Sigmoid colon (tissue), 6 donors: ENCODE measurements at regions not wholly inside any gene's neighbourhood (a gene's known extent, or its start where the extent isn't known, plus 50 kb on each side); places are given as distances from the start of the nearest gene placed in this dataset.

ENCODE experiments used
- DNase-seq: peaks from one replicate; pipeline ENCODE4 v3.0.0-alpha.2; 2019
- H3K27ac ChIP-seq, 4 donors: fragments of 200-600 bp; sonication (generic); one replicate each; pipeline ENCODE4 v1.5.1; 2016 to 2019; ENCODE audit warnings: mild to moderate bottlenecking in 1 of 4
- H3K27me3 ChIP-seq, 3 donors: fragments of 200-600 bp; sonication (generic); one replicate each; pipeline ENCODE4 v1.5.1; 2019; ENCODE audit warnings: mild to moderate bottlenecking in 1 of 3
- H3K36me3 ChIP-seq, 4 donors: fragments of 200-600 bp; sonication (generic); one replicate each; pipeline ENCODE4 v1.5.1; 2016 to 2019
- H3K4me1 ChIP-seq, 4 donors: fragments of 200-600 bp; sonication (generic); one replicate each; pipeline ENCODE4 v1.5.1; 2017 to 2019
- H3K4me3 ChIP-seq, 4 donors: fragments of 200-600 bp; sonication (generic); one replicate each; pipeline ENCODE4 v1.5.1; 2017 to 2019; ENCODE audit warnings: mild to moderate bottlenecking in 2 of 4, moderate library complexity in 1 of 4
- H3K9me3 ChIP-seq, 4 donors: fragments of 200-600 bp in 3 of 4; sonication (generic) in 3 of 4; one replicate each; pipeline versions ENCODE4 v1.5.1 to v1.6.1; 2013 to 2019
- EP300 ChIP-seq, 4 donors: sonication (generic); formaldehyde crosslinking; IDR thresholded peaks; one replicate each; pipeline ENCODE4 v1.6.1; 2017; ENCODE audit warnings: antibody characterized with exemption in 4 of 4
- POLR2A ChIP-seq, 2 donors: fragments of 450-650 bp; IDR thresholded peaks; one replicate each; pipeline ENCODE4 v1.6.1; 2016; ENCODE audit warnings: antibody characterized with exemption in 2 of 2, mild to moderate bottlenecking in 2 of 2, moderate library complexity in 2 of 2
- POLR2AphosphoS5 ChIP-seq, 4 donors: sonication (generic); formaldehyde crosslinking; IDR thresholded peaks; one replicate each; pipeline ENCODE4 v1.6.1; 2017; ENCODE audit warnings: antibody characterized with exemption in 4 of 4
- WGBS, 2 donors: extraction: QIAGEN DNeasy Blood & Tissue Kit; methylation state at CpG; one replicate each; pipeline ENCODE4 v1.1.7; 2013; 5-methylcytosine and 5-hydroxymethylcytosine counted together
- intact Hi-C: fragments of 100-400 bp; cut with DNase I; formaldehyde crosslinking; loops from one replicate; pipeline ENCODE4 v1.15.1; 2023
- small RNA-seq, 3 donors: library from RNA; depleted of rRNA; stranded (forward); fragments of <200 nt; gene quantifications; one replicate each; pipeline ENCODE3, GENCODE V24; 2016
- TF ChIP-seq, protein P1 (sequence below), 4 experiments: fragments of 450-650 bp in 3 of 4; fragments of 200-600 bp in 1 of 4; IDR thresholded peaks; one replicate each; pipeline ENCODE4 v1.5.1; 2016 to 2019; ENCODE audit warnings: antibody characterized with exemption in 4 of 4, mild to moderate bottlenecking in 3 of 4, moderate library complexity in 2 of 4
- donor health status: healthy with polysubstance abuse.
- donor health status: healthy.

DNA sequence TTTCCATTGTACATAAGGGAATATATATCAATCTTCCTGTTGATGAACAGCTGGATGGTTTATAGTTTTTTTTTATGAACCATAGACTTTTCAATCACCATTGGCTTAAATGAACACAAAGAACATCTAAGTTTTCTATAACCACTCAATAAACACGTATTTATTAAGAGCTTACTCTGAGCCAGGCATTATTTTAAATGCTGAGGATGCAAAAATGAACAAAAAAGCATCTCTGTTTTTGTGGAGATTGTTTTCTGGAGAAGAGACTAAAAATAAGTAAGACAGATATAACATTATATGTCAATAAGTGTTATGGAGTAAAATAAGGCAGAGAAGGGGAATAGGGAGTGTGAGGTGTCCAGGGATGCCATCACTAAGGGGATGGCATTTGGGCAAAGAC lies 52.1 kb upstream of the SLC24A2 start:
- no peak for DNase-seq
- Histone ChIP-seq H3K4me3 (no peak overlapping the region), H3K27me3 (no peaks in the 10 kb centered on the region), H3K36me3 (no peaks in the 10 kb centered on the region), H3K4me1 (no peaks in the 10 kb centered on the region), H3K9me3 (no peaks in the 10 kb centered on the region), H3K27ac (no peak overlapping the region)
- WGBS, 2 donors, result 15 to 63% methylated on average over 1 of the region's 1 CpG
- intact Hi-C loops, result no loop called here
- TF ChIP-seq, protein P1, sequence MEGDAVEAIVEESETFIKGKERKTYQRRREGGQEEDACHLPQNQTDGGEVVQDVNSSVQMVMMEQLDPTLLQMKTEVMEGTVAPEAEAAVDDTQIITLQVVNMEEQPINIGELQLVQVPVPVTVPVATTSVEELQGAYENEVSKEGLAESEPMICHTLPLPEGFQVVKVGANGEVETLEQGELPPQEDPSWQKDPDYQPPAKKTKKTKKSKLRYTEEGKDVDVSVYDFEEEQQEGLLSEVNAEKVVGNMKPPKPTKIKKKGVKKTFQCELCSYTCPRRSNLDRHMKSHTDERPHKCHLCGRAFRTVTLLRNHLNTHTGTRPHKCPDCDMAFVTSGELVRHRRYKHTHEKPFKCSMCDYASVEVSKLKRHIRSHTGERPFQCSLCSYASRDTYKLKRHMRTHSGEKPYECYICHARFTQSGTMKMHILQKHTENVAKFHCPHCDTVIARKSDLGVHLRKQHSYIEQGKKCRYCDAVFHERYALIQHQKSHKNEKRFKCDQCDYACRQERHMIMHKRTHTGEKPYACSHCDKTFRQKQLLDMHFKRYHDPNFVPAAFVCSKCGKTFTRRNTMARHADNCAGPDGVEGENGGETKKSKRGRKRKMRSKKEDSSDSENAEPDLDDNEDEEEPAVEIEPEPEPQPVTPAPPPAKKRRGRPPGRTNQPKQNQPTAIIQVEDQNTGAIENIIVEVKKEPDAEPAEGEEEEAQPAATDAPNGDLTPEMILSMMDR (IDR thresholded peaks at IDR 0.05), result no peak
- TF ChIP-seq POLR2AphosphoS5 (IDR thresholded peaks at IDR 0.05), result no peak
- no peak for TF ChIP-seq EP300 (IDR thresholded peaks at IDR 0.05)
- no peak for TF ChIP-seq POLR2A (IDR thresholded peaks at IDR 0.05)

Small RNA genes lying in the stretch of these regions (small RNA-seq; reads per million reads assigned to genes)
- 0 reads per million in 3 donors for gene AL158077.1
